ENCODE measurements at regions not wholly inside any gene's neighbourhood (a gene's known extent, or its start where the extent isn't known, plus 50 kb on each side); places are given as distances from the start of the nearest gene placed in this dataset.

DNA sequence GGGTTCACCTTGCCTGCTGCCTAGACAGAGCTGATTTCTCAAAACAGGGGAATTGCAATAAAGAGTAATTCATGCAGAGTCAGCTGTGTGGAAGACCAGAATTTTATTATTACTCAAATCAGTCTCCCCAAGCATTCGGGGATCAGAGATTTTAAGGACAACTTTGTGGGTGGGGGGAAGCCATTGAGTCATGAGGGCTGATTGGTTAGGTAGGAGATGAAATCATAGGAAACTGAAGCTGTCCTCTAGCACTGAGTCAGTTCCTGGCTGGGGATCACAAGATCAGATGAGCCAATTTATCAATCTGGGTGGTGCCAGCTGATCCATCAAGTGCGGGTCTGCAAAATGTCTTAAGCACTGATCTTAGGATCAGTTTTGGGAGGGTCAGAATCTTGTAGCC lies 159.1 kb upstream of the MAP1B start:
- DNase-seq (ENCODE audit: low spot score), result no peak

- no peak for DNase-seq (ENCODE audit: low spot score)
These were observed 157.5 kb upstream of the MAP1B start for GRCh38 chr5:71949772-71950171.

- no peak for DNase-seq (ENCODE audit: low spot score)
These were observed 153.4 kb upstream of the MAP1B start for GRCh38 chr5:71953866-71954265.

DNA sequence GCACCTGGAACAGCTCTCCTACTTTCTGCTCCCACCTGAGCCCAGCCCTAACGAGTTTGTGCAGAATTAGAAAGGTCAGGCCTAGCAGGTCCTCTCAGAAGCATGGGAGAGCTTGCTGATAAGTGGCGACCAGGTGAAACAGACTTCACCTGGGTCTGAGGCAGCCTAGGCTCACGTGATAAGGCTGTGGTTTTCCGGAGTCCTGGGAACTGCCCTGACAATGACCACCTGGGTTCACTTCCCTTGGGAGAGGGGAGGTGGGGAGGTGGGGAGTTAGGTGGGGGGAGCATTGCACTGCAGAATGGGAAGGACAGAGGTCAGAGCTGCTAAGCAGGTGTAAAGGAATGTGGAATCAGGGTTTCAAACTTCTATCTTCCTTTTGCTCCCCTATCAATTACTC lies 152.9 kb upstream of the MAP1B start:
- DNase-seq (ENCODE audit: low spot score), result no peak

DNA sequence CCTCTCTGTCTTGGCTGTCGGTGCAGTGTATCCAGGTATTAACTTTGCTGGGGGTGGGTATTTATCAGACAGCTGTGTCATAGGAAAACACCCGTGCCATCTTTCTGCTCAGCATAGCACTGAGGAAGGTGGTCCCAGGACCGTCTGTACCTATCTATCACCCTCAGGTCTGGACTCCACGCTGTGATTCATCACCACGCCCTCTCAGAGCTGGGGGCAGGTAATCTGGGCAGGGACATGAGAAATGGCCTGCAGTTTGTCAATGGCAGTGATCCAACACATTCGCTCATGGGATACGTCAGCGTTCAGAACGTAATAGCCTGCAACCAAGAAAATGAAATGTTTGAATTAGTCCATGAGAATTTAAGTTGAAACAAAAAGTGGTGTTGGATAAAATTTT lies 151.6 kb upstream of the MAP1B start:
- no peak for DNase-seq (ENCODE audit: low spot score)

- no peak for DNase-seq (ENCODE audit: low spot score)
These were observed 149.9 kb upstream of the MAP1B start for GRCh38 chr5:71957292-71957898.

DNA sequence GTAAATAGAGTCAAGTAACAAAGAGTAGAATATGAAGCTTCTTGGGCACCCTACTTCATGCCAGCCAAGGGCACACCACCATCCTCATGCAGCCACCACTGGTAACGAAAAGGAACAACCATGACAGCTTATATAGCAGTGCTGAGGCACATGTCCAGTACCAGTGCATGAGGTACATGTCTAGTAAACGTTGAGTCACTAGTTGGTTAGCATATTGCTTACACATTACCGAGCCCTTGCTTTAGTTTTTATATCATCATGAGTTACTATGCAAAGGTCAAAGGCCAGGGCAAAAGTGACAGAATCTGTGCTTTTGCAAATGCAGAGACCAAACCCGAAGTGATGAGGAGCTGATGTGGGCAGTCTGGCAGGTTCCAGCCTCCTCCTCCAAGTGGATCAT lies 147.1 kb upstream of the MAP1B start:
- DNase-seq (ENCODE audit: low spot score), result no peak

- no peak for DNase-seq (ENCODE audit: low spot score)
These were observed 145.5 kb upstream of the MAP1B start for GRCh38 chr5:71961786-71962185.

GRCh38 chr5:71969460-71969859 lies 137.8 kb upstream of the MAP1B start:
- DNase-seq (ENCODE audit: low spot score), result no peak

DNA sequence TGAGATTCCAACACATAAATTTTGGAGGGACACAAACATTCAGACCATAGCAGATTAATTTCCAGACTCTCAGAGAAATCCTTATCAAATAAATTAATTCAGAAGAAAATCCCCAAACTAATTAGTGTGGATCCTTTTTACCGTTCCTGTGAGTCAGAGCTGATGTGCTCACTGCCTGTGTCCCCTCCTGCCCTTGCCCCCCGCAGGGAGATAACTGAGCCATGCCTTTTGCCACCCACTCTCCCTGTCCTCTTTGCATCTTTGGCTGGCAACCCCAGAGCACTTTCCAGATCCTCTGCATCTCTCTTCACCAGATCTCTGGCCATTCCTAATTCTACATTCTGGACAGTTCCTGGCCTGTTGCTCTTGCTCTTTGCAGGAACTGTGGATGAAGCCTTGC lies 135.4 kb upstream of the MAP1B start:
- DNase-seq (ENCODE audit: low spot score), result no peak

DNA sequence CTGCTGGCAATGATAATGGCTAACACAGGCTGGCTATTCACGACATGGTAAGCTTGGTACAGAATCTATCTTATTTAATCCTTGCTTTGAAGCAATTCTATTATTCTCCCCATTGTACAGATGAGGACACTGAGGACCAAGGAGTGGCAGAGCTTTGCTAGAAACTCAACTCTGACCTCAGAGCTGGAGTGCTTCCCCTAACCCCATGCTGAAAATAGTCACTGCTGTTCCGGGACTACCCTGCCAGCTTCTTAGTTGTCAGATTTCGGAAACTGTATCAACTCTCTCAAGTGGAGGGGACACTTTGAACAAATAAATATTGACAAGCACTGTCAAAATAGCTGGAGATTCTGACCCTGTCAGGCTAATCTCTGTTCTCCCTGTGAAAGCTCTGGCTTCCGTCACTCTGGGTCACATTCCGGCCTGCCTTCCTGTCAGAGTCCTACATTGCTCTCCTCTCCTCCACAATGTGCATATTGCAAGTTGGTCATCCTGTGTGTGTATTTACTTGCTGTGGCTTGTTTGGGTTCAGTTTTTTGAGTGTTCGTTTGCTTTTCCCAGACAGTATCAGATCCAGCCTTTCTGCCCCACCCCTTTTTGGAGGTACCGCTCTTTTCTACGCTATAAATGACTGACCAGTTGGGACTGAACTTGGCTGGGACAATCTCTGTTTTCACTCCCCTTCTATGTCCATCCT lies 134.3 kb upstream of the MAP1B start:
- no peak for DNase-seq (ENCODE audit: low spot score)

DNA sequence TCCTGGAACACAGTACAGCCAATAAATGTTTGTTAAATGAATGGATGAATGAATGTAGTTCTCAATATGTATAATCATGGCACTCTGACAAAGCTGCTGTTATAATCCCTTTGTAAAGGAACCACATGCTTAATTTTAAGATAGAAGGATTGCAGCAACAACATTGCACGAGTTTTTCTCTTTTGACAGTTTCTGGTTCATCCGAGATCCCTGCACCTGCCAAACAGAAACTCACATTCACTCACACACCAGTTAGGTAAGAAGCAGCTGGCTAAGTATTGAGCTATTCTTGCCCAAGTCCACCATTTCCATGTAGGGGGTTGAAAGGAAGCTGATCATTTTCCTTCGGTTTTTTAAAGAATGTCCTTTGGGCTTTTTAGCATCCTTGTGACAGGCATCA lies 133.7 kb upstream of the MAP1B start:
- no peak for DNase-seq (ENCODE audit: low spot score)

DNA sequence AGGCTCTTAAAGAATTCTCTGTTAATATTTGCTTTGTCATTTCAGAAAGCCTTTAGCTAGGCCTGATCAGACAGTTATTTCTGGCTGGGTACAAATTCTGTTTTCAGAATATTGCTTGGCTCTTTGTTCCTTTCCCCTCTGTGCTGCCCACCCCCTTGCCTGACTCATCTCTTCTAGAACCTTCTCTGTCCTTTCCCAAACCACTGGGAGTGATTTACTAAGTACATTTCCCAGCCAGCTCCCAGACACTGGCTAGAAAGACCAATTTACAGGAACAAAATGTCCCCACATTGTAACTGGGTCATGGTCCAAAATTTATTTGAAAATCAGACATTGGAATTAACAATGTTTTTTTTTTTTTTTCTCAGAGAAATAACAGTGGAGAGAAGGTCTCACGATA lies 133.1 kb upstream of the MAP1B start:
- DNase-seq (ENCODE audit: low spot score), result no peak

- no peak for DNase-seq (ENCODE audit: low spot score)
These were observed 132.7 kb upstream of the MAP1B start for GRCh38 chr5:71974622-71975021.

DNA sequence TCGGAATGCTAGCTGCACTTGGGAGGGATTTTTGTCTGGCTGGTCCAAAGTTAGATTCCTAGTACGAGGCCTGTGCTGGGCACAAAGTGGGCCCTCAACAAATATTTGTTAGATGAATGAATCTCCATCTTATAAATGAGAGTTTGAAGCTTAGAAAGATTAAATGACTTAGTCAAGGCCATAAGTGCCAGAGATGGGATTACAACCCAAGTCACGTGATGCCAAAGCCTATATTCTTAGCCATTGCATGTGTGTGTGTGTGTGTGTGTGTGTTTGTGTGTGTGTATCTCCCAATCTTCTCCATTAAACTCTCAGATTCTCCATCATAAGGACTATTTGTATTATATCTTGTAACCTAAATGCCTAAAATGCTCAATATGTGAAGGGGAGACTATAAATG lies 130.8 kb upstream of the MAP1B start:
- DNase-seq (ENCODE audit: low spot score), result no peak

GRCh38 chr5:71977311-71977710 lies 130.0 kb upstream of the MAP1B start:
- no peak for DNase-seq (ENCODE audit: low spot score)

- DNase-seq (ENCODE audit: low spot score), result no peak
These were observed 129.1 kb upstream of the MAP1B start for GRCh38 chr5:71978216-71978615.

- DNase-seq (ENCODE audit: low spot score), result no peak
These were observed 124.4 kb upstream of the MAP1B start for GRCh38 chr5:71982717-71983395.

- no peak for DNase-seq (ENCODE audit: low spot score)
These were observed 121.2 kb upstream of the MAP1B start for GRCh38 chr5:71986101-71986500.

DNA sequence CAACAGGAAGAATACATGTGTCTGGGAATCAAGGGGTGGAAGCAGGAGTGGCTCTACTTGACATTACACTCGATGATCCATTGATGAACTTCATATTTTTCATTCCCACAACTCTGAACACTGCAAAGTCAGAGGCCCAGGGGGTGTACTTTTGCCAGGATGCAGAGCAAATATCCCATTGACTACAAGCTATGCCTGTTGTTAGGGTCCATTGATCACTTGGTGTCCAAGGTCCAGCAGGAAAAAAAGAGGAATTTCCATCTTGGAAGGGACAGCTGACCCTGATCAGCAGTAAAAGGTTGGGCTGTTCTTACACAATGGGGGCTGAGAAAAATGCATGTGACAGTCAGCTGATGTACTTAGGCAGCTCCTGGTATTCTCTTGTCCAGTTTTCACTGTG lies 118.5 kb upstream of the MAP1B start:
- DNase-seq (ENCODE audit: low spot score), result no peak

DNA sequence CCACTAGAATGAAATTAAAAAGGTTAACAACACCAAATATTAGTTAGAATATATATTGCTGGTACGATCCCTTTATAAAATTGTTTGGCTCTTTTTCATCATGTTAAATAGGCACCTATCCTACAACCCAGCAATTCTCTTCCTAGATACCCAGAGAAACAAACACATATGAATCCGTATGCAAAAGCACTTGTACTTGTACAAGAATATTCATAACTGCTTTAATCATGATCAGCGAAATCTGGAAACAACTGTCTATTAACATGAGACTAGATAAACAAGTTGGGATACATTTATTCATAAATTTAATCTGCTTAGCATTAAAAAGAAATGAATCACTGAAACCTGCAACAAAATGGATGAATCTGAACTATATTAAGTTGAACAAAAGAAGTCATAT lies 113.7 kb upstream of the MAP1B start:
- no peak for DNase-seq (ENCODE audit: low spot score)

- no peak for DNase-seq (ENCODE audit: low spot score)
These were observed 110.5 kb upstream of the MAP1B start for GRCh38 chr5:71996789-71997188.

GRCh38 chr5:71998746-71999145 lies 108.5 kb upstream of the MAP1B start:
- DNase-seq (ENCODE audit: low spot score), result no peak

GRCh38 chr5:72000707-72001106 lies 106.6 kb upstream of the MAP1B start:
- DNase-seq (ENCODE audit: low spot score), result no peak
